ENCODE measurements at regions not wholly inside any gene's neighbourhood (a gene's known extent, or its start where the extent isn't known, plus 50 kb on each side); places are given as distances from the start of the nearest gene placed in this dataset.

DNA sequence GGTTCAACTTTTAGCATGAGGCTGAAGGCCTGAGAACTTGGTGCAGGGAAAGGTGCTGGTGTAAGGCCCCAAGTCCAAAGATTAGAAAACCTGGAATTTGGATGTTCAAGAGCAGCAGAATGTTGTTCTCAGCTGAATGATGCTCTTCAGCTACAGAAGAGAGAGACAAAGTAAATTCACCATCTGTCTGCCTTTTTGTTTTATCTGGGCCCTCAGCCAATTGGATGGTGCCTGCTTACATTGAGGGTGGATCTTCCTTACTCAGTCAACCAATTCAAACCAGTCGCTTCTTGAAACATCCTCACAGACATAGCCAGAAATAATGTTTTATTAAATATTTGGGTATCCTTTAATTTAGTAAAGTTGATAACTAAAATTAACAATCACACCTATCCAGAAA, 748.2 kb upstream of the ADAMTS5 start:
- DNase-seq: no peak

DNA sequence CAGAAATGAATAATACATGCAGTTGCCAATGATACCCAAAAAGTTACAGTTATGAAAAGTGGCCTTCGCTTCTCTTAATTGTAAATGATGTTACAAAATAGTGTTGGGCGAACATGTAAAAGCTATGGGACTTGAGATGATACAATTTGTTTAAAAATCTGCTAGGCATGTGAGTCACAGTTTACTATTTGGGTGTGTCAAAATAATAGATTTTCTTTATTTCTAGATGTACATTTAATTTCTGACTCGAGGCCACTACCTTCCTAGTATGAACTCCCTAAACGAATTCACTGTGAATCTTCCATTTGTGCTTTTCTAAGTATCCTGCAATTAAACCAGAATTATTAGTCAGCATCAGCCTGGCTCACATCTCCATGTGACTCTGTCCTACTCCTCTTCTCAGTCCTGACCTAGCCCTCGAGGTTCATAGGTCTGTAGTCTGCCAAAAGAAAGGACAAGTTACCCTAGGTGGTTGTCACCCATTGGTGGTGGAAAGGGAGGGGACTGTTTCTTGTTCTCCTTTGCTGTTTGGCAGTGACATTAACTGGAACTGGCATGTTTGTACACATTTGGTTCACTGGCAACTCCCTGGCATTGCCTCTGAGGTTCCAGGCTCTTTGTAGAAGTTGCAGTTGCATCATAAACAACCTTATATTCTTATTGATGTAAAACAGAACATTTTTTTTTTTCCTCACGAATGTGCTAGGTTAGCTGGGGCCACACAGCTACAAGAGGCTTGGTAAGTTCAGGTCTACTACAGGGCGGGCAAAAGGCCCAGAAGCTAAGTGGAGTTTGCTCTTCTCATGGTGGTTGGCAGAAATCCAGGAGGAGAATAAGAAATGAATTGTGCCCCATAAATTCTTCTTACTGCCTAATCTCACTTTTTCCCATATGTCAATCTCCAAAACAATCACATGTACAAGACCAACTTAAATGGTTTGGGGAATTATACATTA, 746.5 kb upstream of the ADAMTS5 start:
- no peak for DNase-seq

DNA sequence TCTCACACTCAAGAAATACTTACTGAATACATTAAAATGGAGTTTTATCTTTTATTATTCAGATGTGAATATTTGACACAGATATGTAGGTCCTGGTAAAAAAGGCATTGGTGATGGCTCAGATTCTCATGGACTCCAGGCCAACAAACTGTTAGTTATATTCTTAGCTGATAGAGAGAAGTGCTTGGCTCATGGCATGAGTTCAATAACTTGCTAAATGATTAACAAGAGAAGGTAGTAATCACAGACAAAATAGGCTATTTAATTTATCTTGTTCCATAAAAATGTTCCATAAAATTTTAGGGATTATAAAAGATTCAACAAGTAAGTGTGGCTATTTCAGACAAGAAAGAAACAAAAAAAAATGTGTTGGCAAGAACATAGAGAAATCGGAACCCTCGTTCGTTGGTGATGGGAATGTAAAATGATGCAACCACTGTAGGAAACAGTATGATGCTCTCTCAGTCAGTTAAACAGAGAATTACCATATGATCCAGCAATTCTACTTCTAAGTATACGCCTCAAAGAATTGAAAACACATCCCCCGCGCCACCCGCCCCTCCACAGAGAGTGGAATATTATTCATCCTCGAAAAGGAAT, 737.8 kb upstream of the ADAMTS5 start:
- no peak for DNase-seq

DNA sequence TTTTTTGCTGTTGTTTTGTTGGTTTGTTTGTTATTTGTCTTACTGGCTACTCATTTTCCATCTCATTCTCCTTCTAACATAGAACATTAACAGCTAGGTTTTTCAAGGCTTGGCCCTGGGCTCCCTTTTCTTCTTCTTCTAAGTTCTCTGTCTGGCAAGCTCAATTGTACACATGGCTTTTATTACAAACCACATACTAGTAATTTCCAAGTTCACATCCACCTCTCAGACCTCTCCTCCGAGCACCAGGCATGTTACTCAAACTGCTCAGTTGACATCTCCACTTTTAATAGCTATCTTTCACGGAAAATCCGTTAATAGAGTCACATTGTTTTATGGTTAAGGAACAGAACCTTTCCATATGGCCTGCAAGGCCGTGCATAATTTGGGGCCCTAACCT, 736.9 kb upstream of the ADAMTS5 start:
- no peak for DNase-seq

DNA sequence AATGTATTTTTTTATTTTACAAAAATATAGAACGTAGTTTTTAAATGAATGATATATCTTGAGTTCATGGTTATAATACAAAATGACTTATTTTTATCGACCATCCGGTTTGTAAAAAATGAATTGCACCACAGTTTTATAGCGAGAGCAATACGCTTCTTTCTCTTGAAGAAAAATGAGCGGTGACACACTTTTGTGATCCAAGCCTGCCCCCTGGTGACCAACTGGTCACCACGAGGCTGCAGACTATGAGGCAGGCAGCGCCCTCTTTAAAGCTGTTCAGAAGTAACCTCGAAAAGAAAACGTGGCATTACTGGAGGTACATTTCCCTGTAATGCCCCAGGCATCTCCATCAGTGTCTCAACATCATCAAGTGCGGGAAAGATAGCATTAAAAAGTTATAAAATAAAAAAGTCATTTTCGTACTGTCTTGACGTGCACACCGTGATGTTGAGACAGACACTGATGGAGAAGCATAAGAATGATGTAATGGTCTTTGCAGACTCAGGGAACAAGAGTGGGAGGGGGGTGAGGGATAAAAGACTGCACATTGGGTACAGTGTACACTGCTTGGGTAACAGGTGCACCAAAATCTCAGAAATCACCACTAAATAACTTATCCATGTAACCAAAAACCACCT, 734.2 kb upstream of the ADAMTS5 start:
- peak in 1 of 4 experiments; percentile 3 for DNase-seq

DNA sequence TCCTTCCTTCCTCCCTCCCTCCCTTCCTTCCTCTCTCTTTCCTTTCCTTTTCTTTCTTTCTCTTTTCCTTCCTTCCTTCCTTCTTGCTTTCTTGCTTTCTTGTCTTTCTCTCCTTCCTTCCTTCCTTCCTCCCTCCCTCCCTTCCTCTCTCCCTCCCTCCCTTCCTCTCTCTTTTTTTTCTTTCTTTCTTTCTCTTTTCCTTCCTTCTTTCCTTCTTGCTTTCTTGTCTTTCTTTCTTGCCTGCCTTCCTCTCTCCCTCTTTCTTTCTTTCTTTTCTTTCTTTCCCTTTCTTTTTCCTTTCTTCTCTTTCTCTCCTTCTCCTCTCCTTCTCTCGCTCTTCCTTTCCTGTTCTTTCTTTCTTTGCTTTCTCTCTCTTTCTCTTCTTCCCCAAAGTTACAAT, 728.4 kb upstream of the ADAMTS5 start:
- DNase-seq: no peak

DNA sequence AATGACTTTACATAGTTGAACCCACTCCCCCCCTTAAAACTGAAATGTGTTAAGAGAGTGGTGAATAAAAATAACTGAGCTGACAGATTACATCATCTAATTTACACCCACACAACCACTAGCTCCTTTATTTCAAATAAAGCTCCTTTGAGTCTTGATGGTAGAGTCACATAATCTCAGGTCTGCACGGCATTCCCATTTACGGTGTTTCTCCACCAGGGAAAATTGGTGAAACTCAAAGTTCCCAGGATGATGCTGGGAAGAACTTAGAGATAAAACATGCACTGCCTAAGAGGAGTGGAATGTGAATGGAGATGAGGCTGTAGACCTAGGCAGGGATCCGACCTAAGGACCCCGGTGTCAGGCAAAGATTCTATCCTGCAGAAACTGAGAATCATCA, 727.8 kb upstream of the ADAMTS5 start:
- no peak for DNase-seq

DNA sequence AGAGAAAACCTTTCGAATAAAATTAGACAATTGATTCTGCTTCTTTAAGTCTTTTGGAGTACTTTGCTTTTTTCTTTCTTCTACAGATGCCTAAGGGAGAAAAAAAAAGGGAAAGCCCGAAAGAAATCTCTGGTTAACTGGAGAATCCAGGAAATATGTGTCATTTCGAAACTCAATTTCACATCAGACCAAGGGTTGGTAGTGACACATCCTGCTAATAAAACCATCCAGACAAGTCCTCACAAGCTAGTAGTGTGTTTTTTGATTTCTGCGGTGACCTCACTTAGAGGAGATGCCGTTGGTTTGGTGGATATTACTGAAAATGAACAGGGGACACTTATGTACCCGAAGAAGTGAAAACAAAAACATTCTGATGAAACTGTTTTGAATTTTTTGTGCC, 726.5 kb upstream of the ADAMTS5 start:
- DNase-seq: no peak

DNA sequence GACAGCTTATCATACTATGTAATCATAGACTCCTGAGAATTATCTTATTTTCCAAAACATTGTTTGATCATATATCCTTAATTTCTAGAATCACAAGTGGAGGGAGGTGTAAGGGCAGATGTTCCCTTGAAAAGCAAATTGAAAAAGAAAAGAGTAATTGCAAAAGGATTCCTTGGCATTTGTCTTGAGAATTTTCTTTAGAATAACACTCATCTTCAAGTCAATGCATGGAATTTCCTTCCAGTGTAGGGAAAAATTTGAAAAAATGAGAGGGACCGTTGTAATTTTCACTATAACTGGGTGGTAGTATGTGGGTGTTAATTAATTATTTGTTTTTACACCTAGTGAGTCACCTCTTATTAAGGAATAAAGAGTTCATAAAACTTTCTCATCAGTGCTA, 724.6 kb upstream of the ADAMTS5 start:
- no peak for DNase-seq

DNA sequence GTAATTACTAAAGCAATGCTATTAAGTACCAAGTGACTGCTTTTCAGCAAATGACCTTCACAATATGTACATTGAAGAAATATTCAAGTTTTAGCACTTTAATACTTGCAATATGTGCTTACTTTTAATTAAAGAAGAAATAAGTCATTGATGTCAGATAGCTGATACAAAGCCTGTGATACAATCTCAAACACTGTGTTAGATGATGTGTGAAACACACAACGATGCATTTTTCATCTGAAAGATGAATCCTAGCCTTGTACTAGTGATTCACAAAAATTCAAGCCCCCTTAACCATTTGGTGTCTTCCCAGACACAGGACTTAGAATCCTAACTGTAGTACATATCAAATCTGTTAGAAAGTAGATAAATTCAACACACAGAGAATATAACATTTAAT, 724.1 kb upstream of the ADAMTS5 start:
- no peak for DNase-seq

DNA sequence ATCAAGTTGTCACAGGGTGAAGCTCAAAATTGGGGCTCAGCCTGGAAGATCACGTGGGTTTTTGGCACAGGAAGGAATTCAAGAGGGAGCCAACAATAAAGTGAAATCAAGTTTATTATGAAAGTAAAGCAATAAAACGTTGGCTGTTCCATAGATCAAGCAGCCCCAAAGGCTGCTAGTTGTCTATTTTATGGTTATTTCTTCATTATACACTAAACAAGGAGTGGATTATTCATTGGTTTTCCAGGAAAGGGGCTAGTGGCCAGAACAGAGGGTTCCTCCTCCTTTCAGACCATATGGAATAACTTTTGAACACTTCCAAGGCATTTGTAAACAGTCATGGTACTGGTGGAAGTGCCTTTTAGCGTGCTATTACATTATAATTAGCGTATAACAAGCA, 723.5 kb upstream of the ADAMTS5 start:
- DNase-seq: no peak

DNA sequence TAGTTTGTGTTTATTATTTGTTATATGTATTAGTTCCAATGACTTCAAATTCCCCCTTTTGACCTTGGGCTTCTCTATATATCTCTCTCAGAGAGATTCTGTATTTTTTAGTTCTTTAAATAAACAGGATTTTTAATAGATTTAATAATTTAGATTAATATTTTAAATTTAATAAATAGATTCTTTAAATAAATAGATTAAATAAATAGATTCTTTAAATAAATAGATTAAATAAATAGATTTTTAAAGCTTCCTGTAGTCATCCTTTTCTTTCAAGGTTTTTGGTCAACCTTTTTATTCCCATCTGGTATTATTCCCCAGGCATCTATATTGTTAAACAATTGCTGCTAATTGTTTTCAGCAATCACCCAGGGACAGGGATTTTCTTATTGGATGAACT, 721.9 kb upstream of the ADAMTS5 start:
- no peak for DNase-seq

DNA sequence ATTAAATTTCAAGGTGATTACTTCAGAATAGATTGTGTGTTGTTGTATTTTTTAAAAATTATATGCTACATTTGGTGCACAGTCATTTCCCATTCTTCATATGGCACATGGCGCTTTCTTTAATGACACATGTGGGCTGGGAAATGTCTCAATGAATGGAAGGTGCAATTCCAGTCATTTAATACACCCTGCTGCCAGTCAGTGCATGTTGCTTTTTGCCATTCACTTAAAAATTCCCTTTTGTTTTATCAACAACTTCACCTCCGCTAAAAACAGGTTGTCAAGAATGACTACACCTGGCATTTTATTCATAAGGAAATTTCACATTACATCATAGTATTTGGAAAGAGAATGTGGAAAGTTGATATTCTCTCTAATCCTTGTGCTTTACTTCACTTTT, 716.4 kb upstream of the ADAMTS5 start:
- DNase-seq: no peak

DNA sequence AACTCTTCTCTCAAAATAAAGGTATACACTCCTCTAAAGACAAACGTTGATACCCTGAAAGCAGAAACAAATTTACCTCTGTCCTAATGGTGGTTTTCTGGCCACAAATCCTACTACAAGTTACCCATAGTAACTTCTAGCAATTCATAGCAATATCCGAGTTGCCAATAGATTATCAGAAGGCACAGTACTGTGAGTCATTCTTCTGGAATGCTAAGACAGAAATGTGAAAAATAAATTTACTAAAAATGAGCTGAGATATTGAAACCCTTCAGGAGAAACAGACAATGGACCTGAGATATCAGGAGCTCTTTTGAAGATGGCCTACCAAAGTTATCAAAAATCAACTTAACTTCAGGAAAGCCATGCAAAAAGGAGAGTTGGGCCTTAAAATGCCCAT, 715.0 kb upstream of the ADAMTS5 start:
- DNase-seq: no peak

DNA sequence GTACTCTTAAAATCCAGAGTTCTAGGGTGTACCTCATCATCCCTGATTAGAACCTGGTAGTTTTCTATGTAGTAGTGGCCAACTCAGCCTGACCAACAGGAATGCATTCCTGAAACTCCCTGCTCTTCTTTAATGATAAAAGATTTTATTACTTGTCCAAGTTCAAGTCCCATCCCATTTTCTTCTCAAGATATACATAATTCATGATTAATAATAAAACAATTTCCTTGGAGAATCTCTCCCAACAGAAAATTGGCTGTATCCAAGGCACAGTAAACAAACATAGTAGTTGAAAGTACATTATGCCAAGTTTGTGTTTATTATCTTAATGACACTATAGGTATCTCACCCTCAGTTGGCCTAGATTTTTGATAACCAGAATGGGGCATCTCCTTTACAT, 714.1 kb upstream of the ADAMTS5 start:
- no peak for DNase-seq

DNA sequence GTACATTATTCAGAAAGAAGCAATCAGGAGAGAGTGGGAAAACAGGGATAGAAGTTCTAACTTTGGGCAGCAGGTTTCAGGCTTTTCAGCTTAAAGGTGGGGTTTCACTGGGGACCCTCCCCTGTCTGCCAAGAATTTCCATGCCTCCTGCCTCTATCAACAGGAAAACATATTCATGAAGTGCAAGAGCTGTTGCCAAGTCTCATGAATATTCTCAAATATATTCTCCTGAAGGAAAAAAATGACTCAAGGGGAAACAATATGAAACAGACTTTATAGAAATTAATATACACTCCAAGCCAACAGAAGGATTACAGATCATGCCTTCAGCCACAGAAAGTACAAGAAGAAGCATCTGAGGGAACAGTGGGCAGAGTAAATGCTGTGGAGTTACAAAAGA, 713.3 kb upstream of the ADAMTS5 start:
- DNase-seq: no peak

DNA sequence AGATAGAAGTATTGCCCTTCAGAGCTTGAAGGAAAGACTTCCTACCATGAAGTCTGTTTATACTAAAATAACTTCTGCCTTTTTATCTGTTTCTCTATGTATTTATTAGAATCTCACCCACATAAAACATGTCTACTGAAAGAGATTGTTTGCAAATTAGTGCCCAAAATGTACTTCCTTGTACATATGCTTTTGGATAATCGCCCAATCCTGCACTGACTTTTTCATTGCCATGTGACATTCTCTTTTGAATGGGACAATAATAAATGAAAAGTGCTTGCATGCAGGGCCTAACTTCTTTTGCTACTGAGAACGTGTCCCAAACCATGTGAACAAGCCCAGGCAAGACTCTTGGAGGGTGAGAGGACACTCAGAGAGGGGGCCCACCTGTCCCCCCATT, 711.6 kb upstream of the ADAMTS5 start:
- no peak for DNase-seq

DNA sequence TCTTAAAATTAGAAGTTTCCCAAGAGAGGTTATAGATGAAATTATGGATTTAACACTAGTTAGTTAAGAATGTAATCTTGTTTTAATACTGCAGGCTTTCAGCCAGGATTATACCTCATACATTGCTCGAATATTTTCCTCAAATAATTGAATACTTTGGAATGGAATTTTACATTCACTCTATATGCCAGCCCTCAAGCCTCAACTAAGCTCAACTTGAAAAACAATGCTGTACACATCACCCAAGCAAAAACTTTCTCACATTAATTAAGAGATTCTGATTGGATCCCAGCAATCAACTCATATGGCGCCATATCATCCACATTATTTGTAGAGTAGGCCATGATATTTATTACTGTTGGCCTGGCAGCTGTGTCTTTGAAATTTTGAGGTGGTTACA, 710.7 kb upstream of the ADAMTS5 start:
- DNase-seq: no peak

DNA sequence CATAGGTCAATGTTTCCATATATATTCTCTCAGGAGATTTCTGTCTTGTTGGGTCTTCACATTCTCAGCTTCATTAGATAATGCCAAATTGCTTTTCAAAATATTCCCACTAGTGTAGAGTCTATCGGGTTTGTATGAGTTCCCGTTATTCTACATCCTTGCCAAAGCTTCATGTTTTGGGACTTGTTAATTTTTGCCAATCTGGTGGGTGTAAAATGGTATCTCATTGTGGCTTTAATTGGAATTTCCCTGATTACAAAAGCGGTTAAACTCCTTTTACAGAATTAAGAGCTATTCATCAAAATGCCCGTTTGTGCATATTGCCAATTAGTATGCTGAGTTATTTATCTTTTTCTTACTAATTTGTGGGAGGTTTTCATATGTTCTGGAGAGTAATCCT, 708.4 kb upstream of the ADAMTS5 start:
- no peak for DNase-seq

DNA sequence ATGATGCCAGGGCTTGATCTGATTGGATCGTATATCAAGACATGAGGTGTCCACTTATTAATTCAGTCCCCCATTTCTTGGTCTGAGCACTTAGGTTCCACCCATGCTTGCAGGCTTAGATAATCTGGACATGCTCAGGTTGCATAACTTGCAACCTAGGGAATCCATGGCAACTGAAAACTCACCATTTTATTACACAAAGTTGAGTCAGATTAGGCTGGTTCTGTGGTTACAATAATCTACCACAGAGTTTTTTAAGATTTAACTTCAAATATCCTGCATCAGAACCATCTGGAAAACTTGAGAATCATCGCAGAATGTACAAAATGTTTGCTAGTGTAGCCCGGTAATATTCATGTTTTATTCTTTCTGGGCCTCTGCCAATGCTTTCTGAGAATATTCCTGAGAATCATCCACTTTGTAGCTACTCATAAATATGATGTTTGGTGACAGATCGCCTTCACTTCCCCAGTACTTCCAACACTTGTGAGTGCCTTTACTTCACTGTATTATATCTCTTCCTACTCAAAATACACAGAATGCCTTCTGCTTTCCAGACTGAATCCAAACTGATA, 707.2 kb upstream of the ADAMTS5 start:
- no peak for DNase-seq

DNA sequence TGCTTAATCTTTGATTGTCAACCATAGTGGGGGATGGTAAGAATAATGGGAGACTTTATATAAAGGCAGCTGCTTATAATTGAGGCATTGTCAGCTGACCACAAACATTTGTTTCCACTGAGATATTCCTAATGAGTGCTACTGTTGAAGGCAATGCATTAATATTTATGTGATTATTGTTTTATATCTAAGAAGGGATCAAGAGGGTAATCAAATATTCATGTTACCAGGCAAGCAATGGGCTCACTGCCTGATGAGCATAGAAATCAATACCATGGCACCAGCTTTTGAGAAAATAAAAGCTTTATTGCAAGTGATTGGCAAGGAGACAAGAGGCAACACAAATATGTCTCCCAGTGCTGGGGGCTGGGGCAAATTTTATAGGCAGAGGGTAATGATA, 706.7 kb upstream of the ADAMTS5 start:
- DNase-seq: no peak

DNA sequence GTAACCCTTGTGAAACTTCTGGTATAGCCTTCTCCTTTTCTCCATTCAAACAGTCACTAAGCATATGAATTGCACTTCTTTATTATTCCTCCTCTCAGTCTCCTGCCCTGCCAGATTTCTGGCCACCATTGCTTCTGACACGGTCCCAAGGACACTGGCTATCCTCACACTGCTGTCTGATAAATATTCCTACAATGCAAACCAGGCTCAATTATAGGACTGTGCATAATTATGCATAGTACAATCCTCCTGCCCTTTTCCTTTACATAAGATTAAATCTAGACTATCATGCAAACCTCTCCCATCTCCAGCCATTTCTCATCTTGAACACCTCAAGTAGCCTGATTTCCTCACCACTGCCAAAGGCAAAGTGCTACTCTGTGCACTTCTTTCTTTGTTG, 704.3 kb upstream of the ADAMTS5 start:
- no peak for DNase-seq

DNA sequence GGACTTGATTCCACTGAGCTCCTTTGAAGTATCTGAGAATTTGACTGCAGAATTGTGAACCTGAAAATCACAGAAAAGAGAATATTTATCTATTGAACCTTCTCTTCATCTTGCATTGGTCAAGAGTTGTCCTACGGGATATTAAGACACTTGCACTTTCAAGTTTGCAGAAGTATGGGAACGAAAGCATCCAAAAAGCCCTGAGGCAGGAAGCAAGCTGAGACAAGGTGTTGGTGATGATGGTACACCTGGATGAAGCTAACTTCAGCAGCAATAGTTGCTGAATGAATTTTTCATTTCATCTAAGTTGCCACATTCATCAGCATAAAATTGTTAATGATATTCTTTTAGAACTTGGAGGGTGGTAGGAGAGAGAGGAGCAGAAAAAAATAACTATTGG, 686.6 kb upstream of the ADAMTS5 start:
- DNase-seq: no peak

DNA sequence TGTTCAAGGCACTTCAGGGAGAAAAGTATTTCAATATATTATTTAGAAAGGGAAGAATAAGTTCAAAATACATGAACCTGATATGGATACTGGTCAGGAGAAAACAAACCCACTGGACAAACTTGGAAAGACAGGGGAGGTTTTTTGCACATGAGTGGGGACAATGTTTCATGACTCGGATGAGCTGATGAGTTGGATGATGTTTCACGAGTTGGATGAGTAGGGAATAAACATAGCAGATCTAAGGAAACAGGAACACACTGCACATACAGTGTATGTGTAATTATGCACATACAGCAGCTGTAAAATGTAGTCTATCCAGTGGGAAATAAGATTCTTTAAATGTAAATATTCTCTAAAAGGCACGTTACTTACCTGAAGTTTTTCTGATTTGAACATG, 682.9 kb upstream of the ADAMTS5 start:
- DNase-seq: no peak
